H1 (cell line): ENCODE measurements at regions not wholly inside any gene's neighbourhood (a gene's known extent, or its start where the extent isn't known, plus 50 kb on each side); places are given as distances from the start of the nearest gene placed in this dataset.

Experiments used
- CEBPB ChIP-seq: IDR thresholded peaks from 2 replicates; pipeline ENCODE4 v1.6.1; 2012; ENCODE audit warnings: low read depth, low read length
- CHD1 ChIP-seq: IDR thresholded peaks from 2 replicates; pipeline ENCODE4 v1.6.1; 2012; ENCODE audit warnings: low read depth, low read length, improper control_type of control experiment
- CTCF ChIP-seq, 3 experiments: IDR thresholded peaks; 1 replicate in 2 of 3; 2 replicates in 1 of 3; pipeline versions ENCODE4 v1.5.1 to v1.6.1; 2011; ENCODE audit warnings: low read length in 3 of 3, mild to moderate bottlenecking in 3 of 3, inconsistent platforms in 2 of 3, low read depth in 1 of 3, moderate library complexity in 1 of 3; ENCODE audit not compliant: insufficient read depth in 1 of 3; ENCODE audit errors: control extremely low read depth in 1 of 3
- HDAC2 ChIP-seq, 2 experiments: fragments of 300-600 bp in 1 of 2; sonication (generic) in 1 of 2; IDR thresholded peaks; 2 replicates each; pipeline ENCODE4 v1.6.1; 2011 to 2012; ENCODE audit warnings: low read depth in 2 of 2, low read length in 2 of 2, mild to moderate bottlenecking in 2 of 2, moderate library complexity in 2 of 2, borderline replicate concordance in 1 of 2, inconsistent platforms in 1 of 2
- NRF1 ChIP-seq: IDR thresholded peaks from 2 replicates; pipeline ENCODE4 v1.6.1; 2011; ENCODE audit warnings: mild to moderate bottlenecking, low read depth, low read length, improper control_type of control experiment
- POLR2A ChIP-seq, 2 experiments: IDR thresholded peaks; 1 replicate in 1 of 2; 2 replicates in 1 of 2; pipeline ENCODE4 v1.6.1; 2011; ENCODE audit warnings: low read depth in 2 of 2, low read length in 2 of 2, mild to moderate bottlenecking in 2 of 2; ENCODE audit errors: control extremely low read depth in 1 of 2
- SAP30 ChIP-seq: fragments of 300-600 bp; sonication (generic); IDR thresholded peaks from 2 replicates; pipeline ENCODE4 v1.7.1; 2012; ENCODE audit warnings: low read length, moderate library complexity, mild to moderate bottlenecking, inconsistent platforms; ENCODE audit not compliant: insufficient read depth, insufficient replicate concordance
- SUZ12 ChIP-seq: fragments of 200-600 bp; sonication (generic); IDR thresholded peaks from 2 replicates; pipeline ENCODE4 v1.6.1; 2012; ENCODE audit warnings: mild to moderate bottlenecking, inconsistent platforms, low read length, moderate library complexity, mixed read lengths
- TAF1 ChIP-seq: IDR thresholded peaks from 2 replicates; pipeline ENCODE4 v1.6.1; 2011; ENCODE audit warnings: mild to moderate bottlenecking, low read depth, low read length
- USF2 ChIP-seq: IDR thresholded peaks from 2 replicates; pipeline ENCODE4 v1.6.1; 2011; ENCODE audit warnings: low read length, improper control_type of control experiment
- YY1 ChIP-seq: IDR thresholded peaks from 2 replicates; pipeline ENCODE4 v1.6.1; 2011; ENCODE audit warnings: low read depth, mild to moderate bottlenecking, low read length

- no peak for TF ChIP-seq CTCF (IDR thresholded peaks at IDR 0.05; ENCODE audit: control extremely low read depth in 1 of 3, insufficient read depth in 1 of 3, low read depth in 1 of 3, low read length in 3 of 3)
- no peak for TF ChIP-seq CHD1
- TF ChIP-seq SAP30, result no peak
- TF ChIP-seq TAF1, result no peak
- no peak for TF ChIP-seq POLR2A (IDR thresholded peaks at IDR 0.05; ENCODE audit: control extremely low read depth in 1 of 2, low read depth in 2 of 2, low read length in 2 of 2)
- TF ChIP-seq CEBPB, result no peak
- TF ChIP-seq NRF1, result no peak
- no peak for TF ChIP-seq HDAC2 (IDR thresholded peaks at IDR 0.05; ENCODE audit: borderline replicate concordance in 1 of 2, low read depth in 2 of 2, low read length in 2 of 2)
- TF ChIP-seq YY1, result no peak
- no peak for TF ChIP-seq SUZ12
- TF ChIP-seq USF2, result no peak
Measured at GRCh38 chr6:94955156-94955555, 622.2 kb upstream of the MANEA start.
